C4-2B (cell line): ENCODE measurements at regions not wholly inside any gene's neighbourhood (a gene's known extent, or its start where the extent isn't known, plus 50 kb on each side); places are given as distances from the start of the nearest gene placed in this dataset.

Source experiments
- H3K27ac ChIP-seq: fragments of 450-650 bp; 2 replicates; pipeline ENCODE4 v1.5.1; 2017
- ZFX ChIP-seq: fragments of 450-650 bp; IDR thresholded peaks from 2 replicates; pipeline ENCODE4 v1.6.1; 2017
- TF ChIP-seq, protein P1 (sequence below): fragments of 450-650 bp; conservative IDR thresholded peaks from 2 replicates; pipeline ENCODE4 v1.5.1; 2017; ENCODE audit warnings: mild to moderate bottlenecking

DNA sequence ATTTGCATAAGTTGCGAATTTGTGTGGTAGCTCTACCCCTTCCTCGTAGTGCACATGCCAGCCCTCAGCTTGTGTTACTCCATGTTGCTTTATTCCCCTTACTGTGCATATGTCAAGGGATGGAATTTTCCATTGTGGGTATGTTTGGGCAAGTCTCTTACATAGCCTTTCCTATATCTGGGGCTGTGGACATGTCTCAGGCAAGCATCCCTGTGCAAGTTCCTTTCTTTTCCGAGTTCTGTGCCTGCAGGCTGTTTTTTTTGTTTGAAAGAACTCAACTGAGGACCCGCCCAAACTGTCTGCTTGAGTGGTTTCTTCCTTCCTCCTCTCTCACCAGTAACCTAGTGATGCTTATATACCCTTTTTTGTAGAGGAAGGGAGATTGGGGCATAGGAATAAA, 1739.1 kb upstream of the PIK3C3 start:
- no peak for TF ChIP-seq ZFX
- TF ChIP-seq, protein P1, sequence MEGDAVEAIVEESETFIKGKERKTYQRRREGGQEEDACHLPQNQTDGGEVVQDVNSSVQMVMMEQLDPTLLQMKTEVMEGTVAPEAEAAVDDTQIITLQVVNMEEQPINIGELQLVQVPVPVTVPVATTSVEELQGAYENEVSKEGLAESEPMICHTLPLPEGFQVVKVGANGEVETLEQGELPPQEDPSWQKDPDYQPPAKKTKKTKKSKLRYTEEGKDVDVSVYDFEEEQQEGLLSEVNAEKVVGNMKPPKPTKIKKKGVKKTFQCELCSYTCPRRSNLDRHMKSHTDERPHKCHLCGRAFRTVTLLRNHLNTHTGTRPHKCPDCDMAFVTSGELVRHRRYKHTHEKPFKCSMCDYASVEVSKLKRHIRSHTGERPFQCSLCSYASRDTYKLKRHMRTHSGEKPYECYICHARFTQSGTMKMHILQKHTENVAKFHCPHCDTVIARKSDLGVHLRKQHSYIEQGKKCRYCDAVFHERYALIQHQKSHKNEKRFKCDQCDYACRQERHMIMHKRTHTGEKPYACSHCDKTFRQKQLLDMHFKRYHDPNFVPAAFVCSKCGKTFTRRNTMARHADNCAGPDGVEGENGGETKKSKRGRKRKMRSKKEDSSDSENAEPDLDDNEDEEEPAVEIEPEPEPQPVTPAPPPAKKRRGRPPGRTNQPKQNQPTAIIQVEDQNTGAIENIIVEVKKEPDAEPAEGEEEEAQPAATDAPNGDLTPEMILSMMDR, result no peak
- H3K27ac ChIP-seq, result no peak overlapping the region

DNA sequence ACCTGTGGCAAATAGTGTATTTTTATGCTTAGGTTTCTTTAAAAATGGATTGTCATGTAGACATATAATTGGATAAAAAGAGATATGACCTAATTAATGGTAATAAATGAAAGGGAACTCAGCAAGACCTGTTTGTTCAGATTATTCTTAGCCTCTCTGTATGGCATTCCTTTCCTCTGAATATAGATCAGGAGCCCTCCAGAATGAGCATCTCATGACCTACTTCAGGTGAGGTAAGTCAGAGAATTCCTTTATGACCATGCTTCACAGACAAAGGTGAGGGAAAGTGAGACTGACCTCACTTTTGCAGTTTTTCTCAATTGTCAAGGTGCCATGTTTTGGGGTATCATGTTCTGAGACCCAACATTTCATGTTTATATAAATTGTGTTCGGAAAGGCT, 1744.3 kb upstream of the PIK3C3 start:
- TF ChIP-seq ZFX, result no peak
- H3K27ac ChIP-seq, result no peak overlapping the region

DNA sequence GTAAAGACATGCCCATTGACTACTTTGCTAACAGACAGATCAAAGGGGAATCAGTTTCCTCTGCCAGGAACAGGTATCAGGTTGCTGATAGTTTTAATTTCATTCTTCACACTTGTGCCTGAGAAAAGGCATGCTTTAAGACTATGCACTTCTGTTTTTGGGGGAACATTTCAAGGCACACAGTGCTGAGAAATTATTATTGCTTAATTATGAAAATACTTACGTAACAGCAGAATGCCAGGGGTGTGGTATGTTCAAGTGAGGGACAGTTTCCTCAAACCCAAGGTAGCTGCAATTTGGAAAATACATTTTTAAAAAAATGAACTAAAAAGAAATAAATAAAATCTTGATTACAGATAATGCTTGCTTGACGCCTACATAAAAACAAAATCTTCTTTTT, 1746.1 kb upstream of the PIK3C3 start:
- H3K27ac ChIP-seq, result no peak overlapping the region
- no peak for TF ChIP-seq ZFX
- TF ChIP-seq, protein P1, result no peak

DNA sequence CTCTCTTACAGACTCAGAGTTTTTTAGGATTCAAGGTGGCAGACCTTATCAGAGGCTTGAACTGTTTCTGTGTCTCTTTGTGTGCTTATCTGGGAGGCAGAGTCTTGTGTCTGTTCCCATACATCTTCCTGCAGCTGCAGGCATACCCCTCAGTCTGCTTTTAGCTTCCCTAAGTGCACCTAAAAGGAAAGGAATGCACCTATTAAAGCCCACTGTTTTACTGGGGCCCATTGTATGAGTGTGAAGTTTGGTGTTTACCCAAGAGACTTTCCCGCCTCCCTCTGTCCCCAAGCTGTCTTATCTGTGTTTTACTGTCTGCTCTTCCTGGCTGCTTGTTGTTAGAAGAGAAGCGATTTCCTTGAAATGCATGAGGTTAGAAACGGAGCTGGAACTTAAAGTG, 1757.3 kb upstream of the PIK3C3 start:
- H3K27ac ChIP-seq, result no peak overlapping the region
- no peak for TF ChIP-seq ZFX
- TF ChIP-seq, protein P1, result no peak

DNA sequence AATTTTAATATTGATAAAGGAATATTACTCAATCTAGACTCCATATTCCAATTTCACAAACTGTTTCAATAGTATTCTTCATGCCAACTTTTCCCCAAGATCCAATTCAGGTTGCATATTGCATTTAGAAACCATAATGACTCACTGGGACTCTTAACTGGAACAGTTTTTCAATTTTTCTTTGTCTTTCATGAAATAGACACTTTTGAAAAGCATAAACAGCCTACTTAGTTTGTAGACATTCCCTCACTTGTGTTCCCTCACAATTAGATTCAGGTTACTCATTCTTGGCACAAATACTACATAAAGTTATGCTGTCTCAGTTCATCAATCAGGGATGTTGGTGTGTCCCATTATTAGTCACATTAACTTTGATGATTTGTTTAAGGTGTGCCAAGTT, 1768.4 kb upstream of the PIK3C3 start:
- no peak overlapping the region for H3K27ac ChIP-seq
- TF ChIP-seq, protein P1, result no peak
- no peak for TF ChIP-seq ZFX

DNA sequence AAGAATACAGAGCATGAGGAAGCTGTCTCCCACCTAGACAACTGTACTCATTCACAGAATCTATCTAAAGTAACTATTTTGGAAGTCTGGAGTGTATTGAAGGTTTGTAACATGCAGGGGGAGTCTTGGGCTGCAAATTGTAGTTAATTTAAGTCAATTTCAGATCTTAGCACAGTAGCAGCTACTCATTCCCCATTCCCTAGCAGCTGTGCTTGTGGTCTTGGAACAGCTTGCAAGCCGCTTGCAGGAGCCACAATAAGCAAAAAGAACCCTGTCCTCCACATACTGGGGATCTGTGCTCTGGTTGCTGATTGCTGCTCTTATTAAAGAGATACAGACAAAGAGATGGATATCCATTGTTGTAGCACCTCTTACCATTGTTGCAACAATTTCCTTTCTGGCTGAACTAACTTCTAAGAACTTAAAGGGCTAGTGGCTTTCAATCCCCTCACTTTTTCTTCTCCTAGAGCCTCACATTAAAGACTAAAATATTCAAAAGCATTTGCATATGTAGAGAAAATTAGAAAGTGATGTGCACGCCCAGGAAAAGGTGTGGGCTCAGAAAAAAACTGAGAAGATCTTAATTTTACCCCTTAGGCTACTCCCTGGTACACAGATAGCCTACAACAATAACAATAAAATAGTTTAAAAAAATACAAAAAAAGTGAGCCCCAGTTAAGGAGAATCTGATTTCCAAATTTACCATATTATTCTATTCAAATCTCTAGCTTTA, 1775.1 kb upstream of the PIK3C3 start:
- H3K27ac ChIP-seq, result no peak overlapping the region
- TF ChIP-seq, protein P1, result peak; percentile 6; the same call in 1 of the 2 replicates
- no peak for TF ChIP-seq ZFX

DNA sequence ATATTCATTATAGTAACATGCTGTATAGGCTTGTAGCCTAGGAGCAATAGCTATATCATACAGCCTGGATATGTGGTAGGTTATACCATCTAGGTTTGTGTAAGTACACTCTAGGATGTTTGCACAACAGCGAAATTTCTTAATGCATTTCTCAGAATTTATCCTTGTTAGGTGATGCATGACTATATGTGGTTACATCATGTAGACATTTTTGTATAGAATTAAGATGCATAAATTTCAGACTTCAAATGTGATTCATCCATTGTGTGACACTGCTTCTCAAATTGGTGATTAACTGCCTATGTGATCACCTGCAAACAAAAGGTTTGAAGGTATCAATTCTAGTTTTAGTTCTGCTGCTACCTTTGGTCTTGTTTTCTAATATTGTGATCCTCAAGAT, 1787.0 kb upstream of the PIK3C3 start:
- no peak for TF ChIP-seq ZFX
- TF ChIP-seq, protein P1, result no peak
- no peak overlapping the region for H3K27ac ChIP-seq

DNA sequence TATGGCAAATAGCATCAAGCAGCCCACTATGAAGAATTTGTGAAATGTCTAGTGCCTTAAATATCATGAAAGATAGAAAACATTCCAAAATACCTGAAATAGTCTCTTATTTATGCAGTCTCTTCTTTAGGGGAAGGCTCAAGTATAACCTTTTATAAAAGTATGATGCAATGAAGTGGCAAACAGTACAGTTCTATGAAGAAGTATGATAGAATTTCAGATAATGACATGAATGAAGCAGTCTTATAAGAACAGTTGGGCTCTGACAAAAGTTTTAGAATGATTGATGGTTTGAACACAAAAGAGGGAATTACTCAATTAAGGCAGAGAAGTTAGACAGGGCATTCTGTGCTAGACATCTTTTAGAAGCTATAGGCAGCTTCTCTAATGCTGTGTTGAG, 1791.8 kb upstream of the PIK3C3 start:
- H3K27ac ChIP-seq, result no peak overlapping the region
- TF ChIP-seq ZFX, result no peak
- TF ChIP-seq, protein P1, result no peak
